HepG2 (cell line): ENCODE measurements at regions not wholly inside any gene's neighbourhood (a gene's known extent, or its start where the extent isn't known, plus 50 kb on each side); places are given as distances from the start of the nearest gene placed in this dataset.

ENCODE experiments used
- ATAC-seq: fragments of 200-7000 bp; cut with Tn5 transposase; 3 replicates; pipeline ENCODE4 v1.9.1; 2020; ENCODE audit warnings: mild to moderate bottlenecking, moderate library complexity
- BruUV-seq: library from RNA; stranded (reverse); fragments of 400-500 nt; replicated peaks from 2 replicates; lab custom pipeline; 2021; lab: Mats Ljungman, UMichigan
- CTCF ChIA-PET: fragments of 300-600 bp; formaldehyde crosslinking; extraction: SDS; loops from one replicate; lab custom pipeline; 2021; ENCODE audit warnings: low total read pairs, inconsistent platforms, low intra/inter-chr PET ratio; lab: Yijun Ruan, JAX
- POLR2A ChIA-PET: fragments of 350-600 bp; sonication (Branson Sonifier 250); formaldehyde crosslinking; loops from one replicate; lab custom pipeline; 2020; ENCODE audit warnings: antibody characterized with exemption, inconsistent platforms; lab: Yijun Ruan, JAX
- DNase-seq: peaks from one replicate; pipeline ENCODE4 v3.0.0-alpha.2; 2015; ENCODE audit warnings: low spot score
- FAIRE-seq: peaks from 3 replicates; lab custom pipeline; 2011; peaks lifted over from hg19 to GRCh38; lab: Jason Lieb, UNC
- H2AFZ ChIP-seq: one replicate; pipeline ENCODE4 v1.6.1; 2011; ENCODE audit warnings: low read length, inconsistent platforms
- H3K27ac ChIP-seq: fragments of 300-600 bp; 3 replicates; pipeline ENCODE4 v1.8.0; 2011; ENCODE audit warnings: mixed run types, mild to moderate bottlenecking, mixed read lengths, low read length, inconsistent platforms; ENCODE audit not compliant: insufficient read depth; ENCODE audit errors: extremely low read length
- H3K27me3 ChIP-seq, 2 experiments: fragments of 200-600 bp in 1 of 2; 2 replicates in 1 of 2; 3 replicates in 1 of 2; pipeline versions ENCODE4 v1.6.0 to v1.8.0; 2011; ENCODE audit warnings: low read length in 2 of 2, mild to moderate bottlenecking in 2 of 2, moderate library complexity in 2 of 2, inconsistent platforms in 1 of 2; ENCODE audit not compliant: insufficient read depth in 2 of 2, control insufficient read depth in 1 of 2
- H3K36me3 ChIP-seq, 2 experiments: fragments of 200-600 bp in 1 of 2; replicated peaks in 1 of 2; 2 replicates in 1 of 2; 3 replicates in 1 of 2; pipeline versions ENCODE4 v1.5.1 to v1.8.0; 2011; ENCODE audit warnings: low read length in 2 of 2, inconsistent platforms in 1 of 2; ENCODE audit not compliant: insufficient read depth in 2 of 2, control insufficient read depth in 1 of 2
- H3K4me1 ChIP-seq: 2 replicates; pipeline ENCODE4 v1.5.1; 2012; ENCODE audit warnings: low read length, inconsistent platforms; ENCODE audit not compliant: insufficient read depth
- H3K4me2 ChIP-seq: 2 replicates; pipeline ENCODE4 v1.6.0; 2011; ENCODE audit warnings: low read depth, low read length, inconsistent platforms
- H3K4me3 ChIP-seq, 3 experiments: fragments of 200-600 bp in 1 of 3; sonication (generic), shearing (Covaris generic) in 1 of 3; replicated peaks in 1 of 3; 2 replicates each; pipeline ENCODE4 v1.5.1; 2011 to 2016; ENCODE audit warnings: low read length in 3 of 3, inconsistent platforms in 2 of 3, low read depth in 2 of 3, mild to moderate bottlenecking in 2 of 3, control low read depth in 1 of 3, mixed read lengths in 1 of 3; ENCODE audit not compliant: insufficient read depth in 1 of 3
- H3K79me2 ChIP-seq: one replicate; pipeline ENCODE4 v1.6.1; 2011; ENCODE audit warnings: low read length, inconsistent platforms; ENCODE audit not compliant: insufficient read depth
- H3K9ac ChIP-seq: 2 replicates; pipeline ENCODE4 v1.6.0; 2011; ENCODE audit warnings: mild to moderate bottlenecking, low read depth, low read length, inconsistent platforms; ENCODE audit not compliant: insufficient read depth
- H3K9me3 ChIP-seq: 2 replicates; pipeline ENCODE4 v1.5.1; 2012; ENCODE audit warnings: mild to moderate bottlenecking, low read length
- H4K20me1 ChIP-seq: 2 replicates; pipeline ENCODE4 v1.6.0; 2011; ENCODE audit warnings: inconsistent platforms, mild to moderate bottlenecking, low read length, moderate library complexity; ENCODE audit not compliant: insufficient read depth
- CREBL2 ChIP-seq: sonication (generic); formaldehyde crosslinking; IDR thresholded peaks from 2 replicates; pipeline ENCODE4 v1.8.1; 2023; ENCODE audit warnings: missing genetic modification reagents, mild to moderate bottlenecking, borderline replicate concordance
- DBP ChIP-seq: sonication (generic); formaldehyde crosslinking; IDR thresholded peaks from 2 replicates; pipeline ENCODE4 v1.4.0; 2020; ENCODE audit warnings: missing genetic modification reagents; ENCODE audit errors: not compliant biosample characterization
- HINFP ChIP-seq: sonication (generic); formaldehyde crosslinking; IDR thresholded peaks from 2 replicates; pipeline ENCODE4 v1.4.0; 2020; ENCODE audit warnings: low read depth, mild to moderate bottlenecking, missing genetic modification reagents
- MXI1 ChIP-seq: IDR thresholded peaks from 3 replicates; pipeline ENCODE4 v1.6.1; 2012; ENCODE audit warnings: low read depth, low read length, inconsistent platforms, borderline replicate concordance
- REL ChIP-seq: sonication (generic); formaldehyde crosslinking; conservative IDR thresholded peaks from 2 replicates; pipeline ENCODE4 v1.8.0; 2022; ENCODE audit warnings: mild to moderate bottlenecking, missing genetic modification reagents, moderate library complexity
- TAF15 ChIP-seq: fragments of 200-400 bp; formaldehyde crosslinking; IDR thresholded peaks from one replicate; pipeline ENCODE4 v1.6.1; 2018; ENCODE audit warnings: mild to moderate bottlenecking, low read depth, low read length; ENCODE audit not compliant: poor library complexity, severe bottlenecking
- ZFYVE20 ChIP-seq: sonication (generic); formaldehyde crosslinking; IDR thresholded peaks from 2 replicates; pipeline ENCODE4 v1.8.0; 2023; ENCODE audit warnings: low read depth, mild to moderate bottlenecking, moderate library complexity, missing genetic modification reagents, borderline replicate concordance
- ZNF18 ChIP-seq: sonication (generic); formaldehyde crosslinking; IDR thresholded peaks from 2 replicates; pipeline ENCODE4 v1.8.0; 2022; ENCODE audit warnings: mild to moderate bottlenecking, missing genetic modification reagents; ENCODE audit not compliant: insufficient replicate concordance
- ZNF513 ChIP-seq: sonication (generic); formaldehyde crosslinking; conservative IDR thresholded peaks from 2 replicates; pipeline ENCODE4 v1.5.0; 2020; ENCODE audit warnings: missing genetic modification reagents
- ZNF703 ChIP-seq: sonication (generic); formaldehyde crosslinking; IDR thresholded peaks from 2 replicates; pipeline ENCODE4 v1.5.1; 2020; ENCODE audit warnings: missing genetic modification reagents, mild to moderate bottlenecking, moderate library complexity, borderline replicate concordance
- WGBS: methylation state at CpG from one replicate; pipeline ENCODE4 v1.1.6; 2017; ENCODE audit warnings: low lambda C conversion rate; 5-methylcytosine and 5-hydroxymethylcytosine counted together
- in situ Hi-C: cut with HindIII; loops from 2 replicates; pipeline ENCODE4 v1.10.0; 2017; ENCODE audit warnings: low pct_unique_long_range_greater_than_20kb; ENCODE audit not compliant: extremely low pct_ligation_motif_present
- intact Hi-C: fragments of 100-400 bp; cut with micrococcal nuclease; formaldehyde crosslinking; loops from one replicate; pipeline ENCODE4 v1.10.0; 2022; ENCODE audit not compliant: unreplicated experiment

- no peaks in the 10 kb centered on the region for H3K4me1 ChIP-seq
- in situ Hi-C loops (no loop called here), intact Hi-C loops (no loop called here)
- H4K20me1 ChIP-seq = no peaks in the 10 kb centered on the region
- no peak overlapping the region for H3K27ac ChIP-seq
- H3K36me3 ChIP-seq = no peaks in the 10 kb centered on the region
- no peaks in the 10 kb centered on the region for H3K79me2 ChIP-seq
- FAIRE-seq = no peak
- ChIA-PET CTCF (no interaction called here), POLR2A (no interaction called here)
- H3K4me2 ChIP-seq = no peak overlapping the region
- H3K27me3 ChIP-seq = no peaks in the 10 kb centered on the region
- H3K9me3 ChIP-seq = peaks cover 14% of the 10 kb centered on the region; the same call in 1 of the 2 replicates
- ATAC-seq = no peak
- TF ChIP-seq MXI1 (no peak), DBP (no peak), REL (CRISPR knock-in tag) (no peak), HINFP (CRISPR knock-in tag) (no peak)
- DNase-seq = no peak
- no TSS peak for BruUV-seq
- WGBS = 40% methylated on average over 4 of the region's 4 CpGs
- H3K4me3 ChIP-seq = no peak overlapping the region
- H3K9ac ChIP-seq = no peak overlapping the region
- H2AFZ ChIP-seq = no peak overlapping the region
These were observed 420.6 kb downstream of the ZEB2 start for GRCh38 chr2:144099340-144099739.

- ChIA-PET CTCF (no interaction called here), POLR2A (no interaction called here)
- intact Hi-C loops (no loop called here), in situ Hi-C loops (no loop called here)
- Histone ChIP-seq H3K9ac (no peak overlapping the region), H4K20me1 (no peaks in the 10 kb centered on the region), H2AFZ (no peak overlapping the region), H3K4me2 (no peak overlapping the region), H3K4me1 (no peaks in the 10 kb centered on the region), H3K4me3 (no peak overlapping the region), H3K36me3 (no peaks in the 10 kb centered on the region), H3K27ac (no peak overlapping the region), H3K27me3 (no peaks in the 10 kb centered on the region), H3K79me2 (no peaks in the 10 kb centered on the region), H3K9me3 (no peaks in the 10 kb centered on the region)
- WGBS = 32% methylated on average over 6 of the region's 6 CpGs
- no TSS peak for BruUV-seq
- no peak for ATAC-seq
- DNase-seq = no peak
- no peak for FAIRE-seq
- TF ChIP-seq ZFYVE20 (CRISPR knock-in tag) = no peak
- no peak for TF ChIP-seq CREBL2 (CRISPR knock-in tag)
- TF ChIP-seq TAF15 = no peak
- TF ChIP-seq ZNF18 (CRISPR knock-in tag) = no peak
- TF ChIP-seq ZNF513 = no peak
- TF ChIP-seq ZNF703 (CRISPR knock-in tag) = no peak
These were observed 422.3 kb downstream of the ZEB2 start for GRCh38 chr2:144097440-144098225.
